Activated CD4-positive, alpha-beta memory T cell treated with anti-CD3 and anti-CD28 coated beads, Interleukin-2, amount 10 ng/mL, durations not matched to agents 7 days and 5 days (primary cell): ENCODE measurements at regions not wholly inside any gene's neighbourhood (a gene's known extent, or its start where the extent isn't known, plus 50 kb on each side); places are given as distances from the start of the nearest gene placed in this dataset.

Experiments
- CTCF ChIA-PET: fragments of 350-600 bp; sonication (Branson Sonifier 250); formaldehyde crosslinking; loops from one replicate; lab custom pipeline; 2021; ENCODE audit warnings: antibody characterized with exemption, inconsistent platforms; lab: Charles Lee
- POLR2A ChIA-PET: fragments of 350-600 bp; sonication (Branson Sonifier 250); formaldehyde crosslinking; loops from one replicate; lab custom pipeline; 2021; ENCODE audit warnings: antibody characterized with exemption; lab: Charles Lee
- DNase-seq: peaks from one replicate; pipeline ENCODE4 v3.0.0-alpha.2; 2020
- H3K27ac Mint-ChIP-seq: one replicate; pipeline ENCODE4 v1.8.0; 2021; ENCODE audit warnings: mild to moderate bottlenecking, mixed read lengths
- H3K27me3 Mint-ChIP-seq: one replicate; pipeline ENCODE4 v1.8.0; 2021; ENCODE audit warnings: mixed read lengths
- H3K36me3 Mint-ChIP-seq: one replicate; pipeline ENCODE4 v1.8.0; 2021; ENCODE audit warnings: low read depth, mixed read lengths
- H3K4me1 Mint-ChIP-seq: one replicate; pipeline ENCODE4 v1.8.0; 2021; ENCODE audit warnings: mixed read lengths
- H3K4me3 Mint-ChIP-seq: one replicate; pipeline ENCODE4 v1.8.0; 2021; ENCODE audit warnings: mild to moderate bottlenecking, mixed read lengths
- H3K9me3 Mint-ChIP-seq: one replicate; pipeline ENCODE4 v1.8.0; 2021; ENCODE audit warnings: mixed read lengths

- POLR2A ChIA-PET = no interaction called here
- CTCF ChIA-PET = no interaction called here
- H3K4me1 Mint-ChIP-seq = no peaks in the 10 kb centered on the region
- no peak overlapping the region for H3K27ac Mint-ChIP-seq
- DNase-seq = no peak
- H3K4me3 Mint-ChIP-seq = no peak overlapping the region
- H3K27me3 Mint-ChIP-seq = no peaks in the 10 kb centered on the region
- peaks cover 3% of the 10 kb centered on the region for H3K9me3 Mint-ChIP-seq
- H3K36me3 Mint-ChIP-seq = no peaks in the 10 kb centered on the region
Observed at GRCh38 chr3:88573472-88573871, 423.7 kb downstream of the C3orf38 start.

DNA sequence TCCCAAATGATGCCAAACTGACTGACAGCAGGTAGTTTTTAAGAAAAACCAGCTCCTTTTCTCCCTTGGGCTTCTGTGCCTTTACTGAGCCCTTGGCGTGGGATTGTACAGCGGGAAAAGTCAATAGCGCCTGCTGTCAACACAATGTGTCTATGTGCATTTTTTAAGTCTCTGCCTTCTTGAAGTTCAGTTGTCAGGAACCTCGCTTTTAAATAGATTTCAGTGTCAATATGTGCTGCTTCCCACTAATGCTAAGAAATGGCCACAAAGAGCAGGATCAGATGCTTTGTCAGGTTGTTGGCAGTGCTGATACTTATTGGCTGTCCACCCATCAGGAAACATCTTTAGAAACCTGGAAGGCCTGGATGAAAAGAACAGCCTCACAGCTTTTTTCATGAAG is 424.4 kb downstream of the C3orf38 start:
- Mint-ChIP-seq H3K4me1 (no peaks in the 10 kb centered on the region), H3K36me3 (no peaks in the 10 kb centered on the region), H3K9me3 (peaks cover 3% of the 10 kb centered on the region), H3K27me3 (no peaks in the 10 kb centered on the region), H3K4me3 (no peak overlapping the region), H3K27ac (no peak overlapping the region)
- ChIA-PET CTCF (no interaction called here), POLR2A (no interaction called here)
- DNase-seq = no peak

- ChIA-PET CTCF (no interaction called here), POLR2A (no interaction called here)
- H3K27ac Mint-ChIP-seq = no peak overlapping the region
Observed at GRCh38 chr3:88584451-88584850, 434.7 kb downstream of the C3orf38 start.

GRCh38 chr3:88586121-88586640 is 436.4 kb downstream of the C3orf38 start:
- Mint-ChIP-seq H3K27ac (no peak overlapping the region), H3K27me3 (no peaks in the 10 kb centered on the region), H3K36me3 (no peaks in the 10 kb centered on the region), H3K4me1 (no peaks in the 10 kb centered on the region), H3K9me3 (no peaks in the 10 kb centered on the region), H3K4me3 (no peak overlapping the region)
- ChIA-PET CTCF (no interaction called here), POLR2A (no interaction called here)
- DNase-seq = no peak

More at GRCh38 chr3:88584451-88584850, 434.7 kb downstream of the C3orf38 start:
- no peaks in the 10 kb centered on the region for H3K27me3 Mint-ChIP-seq
- no peak overlapping the region for H3K4me3 Mint-ChIP-seq
- no peaks in the 10 kb centered on the region for H3K36me3 Mint-ChIP-seq
- no peak for DNase-seq
- H3K9me3 Mint-ChIP-seq = no peaks in the 10 kb centered on the region
- H3K4me1 Mint-ChIP-seq = no peaks in the 10 kb centered on the region

DNA sequence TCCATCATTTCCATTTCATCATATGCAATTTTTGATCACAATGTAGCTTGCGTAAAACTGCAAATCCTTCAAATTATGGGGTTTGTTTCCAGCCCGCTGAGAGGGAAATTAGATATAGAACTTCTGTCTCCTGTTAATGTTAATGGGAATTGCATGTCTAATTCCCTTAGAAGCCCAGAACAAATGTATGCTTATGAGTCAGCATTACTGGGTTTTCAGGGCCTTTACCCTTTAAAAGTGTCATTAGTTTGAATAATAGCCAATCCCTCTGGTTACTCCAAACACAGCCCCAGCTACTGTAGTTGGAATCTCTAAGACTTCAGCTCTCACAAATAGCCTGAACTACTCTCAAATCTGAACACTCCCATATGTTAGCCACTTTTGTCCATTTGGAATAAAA is 439.4 kb downstream of the C3orf38 start:
- CTCF ChIA-PET = no interaction called here
- no peaks in the 10 kb centered on the region for H3K4me1 Mint-ChIP-seq
- no peak for DNase-seq
- no peaks in the 10 kb centered on the region for H3K27me3 Mint-ChIP-seq
- H3K9me3 Mint-ChIP-seq = no peaks in the 10 kb centered on the region
- H3K27ac Mint-ChIP-seq = no peak overlapping the region
- H3K4me3 Mint-ChIP-seq = no peak overlapping the region
- no peaks in the 10 kb centered on the region for H3K36me3 Mint-ChIP-seq
- POLR2A ChIA-PET = no interaction called here

DNA sequence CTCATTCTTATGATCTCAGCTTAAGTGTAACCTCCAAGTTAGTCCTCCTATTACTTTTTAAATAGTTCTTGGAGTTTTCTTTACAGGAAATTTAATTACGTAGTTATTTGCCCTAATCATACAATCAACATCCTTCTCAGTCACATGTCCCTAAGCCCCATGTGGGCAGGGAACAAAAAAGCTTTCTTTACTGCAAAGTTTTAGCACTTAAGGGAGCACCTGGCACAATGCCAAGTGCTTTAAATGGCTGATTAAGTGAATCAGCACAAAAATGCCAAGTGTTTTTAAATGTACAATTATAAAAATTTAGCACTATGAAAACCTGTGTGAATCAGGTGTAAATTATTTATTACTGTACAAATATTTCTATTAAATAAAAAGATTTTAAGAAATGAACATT is 445.3 kb downstream of the C3orf38 start:
- Mint-ChIP-seq H3K9me3 (no peaks in the 10 kb centered on the region), H3K27ac (no peak overlapping the region), H3K27me3 (no peaks in the 10 kb centered on the region), H3K4me1 (no peaks in the 10 kb centered on the region), H3K36me3 (no peaks in the 10 kb centered on the region), H3K4me3 (no peak overlapping the region)
- ChIA-PET CTCF (no interaction called here), POLR2A (no interaction called here)
- DNase-seq = no peak

DNA sequence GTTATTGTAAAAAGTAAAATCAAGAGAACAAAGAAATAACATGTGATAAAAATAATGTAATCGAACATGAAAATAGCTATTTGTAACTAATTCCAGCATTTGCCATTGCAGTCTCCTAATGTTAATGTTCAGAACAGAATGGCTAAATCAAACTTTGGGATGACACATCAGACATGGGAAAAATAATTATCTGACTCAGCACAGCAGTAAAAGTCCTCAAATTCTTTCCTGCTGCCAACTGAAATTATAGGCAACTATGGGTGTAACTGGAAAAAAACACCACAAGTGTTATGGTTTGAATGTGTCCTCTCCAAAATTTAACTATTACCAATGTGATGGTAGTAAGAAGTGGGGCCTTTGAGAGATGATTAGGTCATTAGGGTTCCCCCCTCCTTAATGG is 446.7 kb downstream of the C3orf38 start:
- H3K36me3 Mint-ChIP-seq = no peaks in the 10 kb centered on the region
- POLR2A ChIA-PET = no interaction called here
- H3K4me1 Mint-ChIP-seq = no peaks in the 10 kb centered on the region

GRCh38 chr3:88610820-88611219 is 461.1 kb downstream of the C3orf38 start:
- Mint-ChIP-seq H3K4me3 (no peak overlapping the region), H3K4me1 (no peaks in the 10 kb centered on the region), H3K27ac (no peak overlapping the region), H3K27me3 (no peaks in the 10 kb centered on the region), H3K9me3 (no peaks in the 10 kb centered on the region), H3K36me3 (no peaks in the 10 kb centered on the region)
- ChIA-PET POLR2A (no interaction called here), CTCF (no interaction called here)
- no peak for DNase-seq

More for the DNA sequence above, 446.7 kb downstream of the C3orf38 start:
- no peaks in the 10 kb centered on the region for H3K27me3 Mint-ChIP-seq
- no peak overlapping the region for H3K27ac Mint-ChIP-seq
- no peak for DNase-seq
- no peak overlapping the region for H3K4me3 Mint-ChIP-seq
- H3K9me3 Mint-ChIP-seq = peaks cover 1% of the 10 kb centered on the region
- CTCF ChIA-PET = no interaction called here

DNA sequence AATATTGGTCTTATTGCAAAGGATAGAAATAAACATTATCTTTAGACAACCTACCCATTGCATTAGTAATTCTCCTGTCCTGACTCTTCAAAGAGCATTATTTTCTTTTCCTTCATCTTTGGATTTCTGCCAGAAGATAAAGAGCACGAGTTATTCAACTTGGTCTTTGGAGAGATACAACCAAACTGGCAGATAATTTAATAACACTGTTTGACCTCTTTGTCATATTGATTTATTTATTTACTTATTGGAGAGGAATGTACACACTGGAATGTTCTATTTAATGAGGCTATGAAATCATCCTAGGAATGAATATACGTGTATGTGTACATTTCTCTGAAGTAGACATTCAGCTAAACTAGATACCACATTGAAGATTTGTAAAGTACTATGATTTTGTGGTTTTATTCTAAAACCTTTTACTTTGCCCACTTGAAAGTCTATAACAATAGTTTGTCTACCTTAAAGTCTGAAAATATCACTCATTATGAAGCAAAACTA is 462.1 kb downstream of the C3orf38 start:
- Mint-ChIP-seq H3K9me3 (no peaks in the 10 kb centered on the region), H3K36me3 (no peaks in the 10 kb centered on the region), H3K4me1 (no peaks in the 10 kb centered on the region), H3K4me3 (no peak overlapping the region), H3K27me3 (no peaks in the 10 kb centered on the region), H3K27ac (no peak overlapping the region)
- no peak for DNase-seq
- CTCF ChIA-PET = no interaction called here
- POLR2A ChIA-PET = no interaction called here

DNA sequence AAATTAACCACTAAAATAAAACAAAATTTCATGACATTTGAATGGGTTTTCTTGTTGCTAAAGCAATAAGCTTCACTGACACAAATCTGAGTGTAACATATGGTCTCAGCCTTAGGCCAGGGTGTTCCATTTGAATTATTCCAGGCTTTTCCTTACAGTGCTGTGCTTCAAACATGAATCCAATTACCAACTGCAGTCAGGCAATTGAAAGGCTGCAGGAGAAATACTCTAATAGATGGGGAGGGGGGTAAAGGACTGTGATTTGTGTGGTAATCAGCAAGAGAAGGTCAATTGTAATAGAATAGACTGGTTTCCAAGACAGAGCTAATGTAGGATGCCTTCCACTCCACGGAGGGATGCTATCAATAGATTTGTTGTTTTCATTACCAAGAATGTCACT is 466.7 kb downstream of the C3orf38 start:
- no peaks in the 10 kb centered on the region for H3K9me3 Mint-ChIP-seq
- CTCF ChIA-PET = no interaction called here
- no peaks in the 10 kb centered on the region for H3K4me1 Mint-ChIP-seq
- H3K27me3 Mint-ChIP-seq = no peaks in the 10 kb centered on the region
- no peak for DNase-seq
- no peaks in the 10 kb centered on the region for H3K36me3 Mint-ChIP-seq
- POLR2A ChIA-PET = no interaction called here
- no peak overlapping the region for H3K27ac Mint-ChIP-seq
- no peak overlapping the region for H3K4me3 Mint-ChIP-seq

DNA sequence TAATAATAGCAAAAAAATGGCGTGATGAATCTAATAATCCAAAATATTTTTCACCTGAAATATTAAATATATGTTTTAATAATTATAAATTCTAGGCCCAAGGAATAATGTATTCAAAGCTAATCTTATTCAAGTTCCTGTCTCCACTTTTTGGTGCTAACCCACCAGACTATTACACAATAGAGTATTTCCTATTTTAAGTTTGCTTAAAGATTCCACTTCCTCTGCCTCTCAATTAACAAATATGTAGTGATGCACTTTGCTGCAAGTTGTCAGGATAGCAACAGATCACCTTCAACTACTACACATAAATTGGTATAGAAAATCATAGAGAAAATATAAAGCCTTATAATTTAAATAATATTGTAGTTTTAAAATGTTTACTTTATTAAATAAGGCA is 467.5 kb downstream of the C3orf38 start:
- Mint-ChIP-seq H3K9me3 (no peaks in the 10 kb centered on the region), H3K36me3 (no peaks in the 10 kb centered on the region), H3K4me3 (no peak overlapping the region), H3K27me3 (no peaks in the 10 kb centered on the region), H3K4me1 (no peaks in the 10 kb centered on the region), H3K27ac (no peak overlapping the region)
- no peak for DNase-seq
- ChIA-PET POLR2A (no interaction called here), CTCF (no interaction called here)

GRCh38 chr3:88618021-88618645 is 468.4 kb downstream of the C3orf38 start:
- DNase-seq = no peak
- Mint-ChIP-seq H3K4me1 (no peaks in the 10 kb centered on the region), H3K36me3 (no peaks in the 10 kb centered on the region), H3K27ac (no peak overlapping the region), H3K4me3 (no peak overlapping the region), H3K9me3 (no peaks in the 10 kb centered on the region), H3K27me3 (no peaks in the 10 kb centered on the region)
- ChIA-PET CTCF (no interaction called here), POLR2A (no interaction called here)

DNA sequence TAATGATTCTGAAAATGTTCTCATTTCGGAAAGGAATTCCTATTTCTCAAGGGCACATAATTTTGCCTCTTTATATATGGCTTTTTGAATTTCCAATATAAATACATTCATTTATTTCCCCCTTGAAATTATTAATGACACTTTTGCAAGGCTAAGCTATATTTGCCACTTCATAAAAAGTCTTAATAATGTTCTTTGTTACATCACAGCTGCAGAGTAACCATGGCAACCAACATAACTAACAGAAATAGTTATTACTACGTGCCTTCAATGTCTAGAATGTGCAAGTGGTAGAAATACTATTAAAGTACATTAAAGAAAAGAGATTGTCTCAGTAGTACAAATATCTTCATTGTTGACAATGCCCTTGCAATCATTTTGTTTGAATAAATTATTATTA is 471.8 kb downstream of the C3orf38 start:
- Mint-ChIP-seq H3K27ac (no peak overlapping the region), H3K27me3 (no peaks in the 10 kb centered on the region)
- CTCF ChIA-PET = no interaction called here

DNA sequence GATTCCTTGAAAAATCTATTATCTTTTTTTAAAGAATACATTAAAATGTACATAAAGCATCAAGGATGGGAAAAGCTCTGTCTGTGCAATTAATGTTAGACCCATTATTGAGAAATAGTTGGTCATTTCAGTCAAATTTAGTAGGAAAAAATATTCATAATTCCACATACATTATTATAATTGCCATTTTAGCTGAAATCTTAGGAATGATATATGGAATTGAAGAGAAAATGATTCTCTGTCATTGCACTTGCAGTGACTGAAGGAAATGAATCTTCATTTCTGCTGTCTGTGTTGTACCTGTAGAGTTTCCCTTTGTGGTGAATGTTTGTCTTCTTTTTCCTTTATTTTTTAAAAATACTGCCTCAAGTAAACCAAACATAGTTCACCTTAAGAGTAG is 473.9 kb downstream of the C3orf38 start:
- no peak for DNase-seq
- H3K36me3 Mint-ChIP-seq = no peaks in the 10 kb centered on the region
- no peaks in the 10 kb centered on the region for H3K27me3 Mint-ChIP-seq
- ChIA-PET POLR2A (no interaction called here), CTCF (interaction anchor here (0.6 kb wide), 1 partner anchor 14 kb away, joined by 4 read pairs; no protein-coding TSS in a partner anchor)
- no peaks in the 10 kb centered on the region for H3K4me1 Mint-ChIP-seq
- no peak overlapping the region for H3K27ac Mint-ChIP-seq
- no peak overlapping the region for H3K4me3 Mint-ChIP-seq
- H3K9me3 Mint-ChIP-seq = no peaks in the 10 kb centered on the region

More for the DNA sequence above, 471.8 kb downstream of the C3orf38 start:
- H3K9me3 Mint-ChIP-seq = no peaks in the 10 kb centered on the region
- H3K36me3 Mint-ChIP-seq = no peaks in the 10 kb centered on the region
- H3K4me3 Mint-ChIP-seq = no peak overlapping the region
- no peak for DNase-seq
- H3K4me1 Mint-ChIP-seq = no peaks in the 10 kb centered on the region
- POLR2A ChIA-PET = no interaction called here
